Activated CD4-positive, alpha-beta T cell treated with anti-CD3 and anti-CD28 coated beads, Interleukin-10, Interleukin-2, amounts not matched to agents 100 ng/mL and 50 ng/mL, durations not matched to agents 16 hours and 8 hours (primary cell): ENCODE measurements at regions not wholly inside any gene's neighbourhood (a gene's known extent, or its start where the extent isn't known, plus 50 kb on each side); places are given as distances from the start of the nearest gene placed in this dataset.
"Not testable (repeated sequence)": the region's sequence is repeated elsewhere in the genome, so short reads cannot be mapped to it uniquely, and the experiment has no call there.

Experiments
- DNase-seq: peaks from one replicate; pipeline ENCODE4 v3.0.0-alpha.2; 2020

GRCh38 chr3:152891678-152892077 is 56.7 kb downstream of the P2RY1 start:
- DNase-seq = no peak

GRCh38 chr3:152892446-152892845 is 57.5 kb downstream of the P2RY1 start:
- DNase-seq = no peak

- DNase-seq = no peak
These were observed 58.7 kb downstream of the P2RY1 start for GRCh38 chr3:152893647-152894046.

GRCh38 chr3:152899306-152899705 is 64.4 kb downstream of the P2RY1 start:
- no peak for DNase-seq

GRCh38 chr3:152902141-152902669 is 67.3 kb downstream of the P2RY1 start:
- DNase-seq = no peak

GRCh38 chr3:152905631-152906030 is 70.7 kb downstream of the P2RY1 start:
- DNase-seq = no peak

- no peak for DNase-seq
These were observed 74.4 kb downstream of the P2RY1 start for GRCh38 chr3:152909180-152909883.

- no peak for DNase-seq
These were observed 75.3 kb downstream of the P2RY1 start for GRCh38 chr3:152910211-152910610.

GRCh38 chr3:152910966-152911365 is 76.0 kb downstream of the P2RY1 start:
- no peak for DNase-seq

GRCh38 chr3:152914743-152915142 is 79.8 kb downstream of the P2RY1 start:
- not testable (repeated sequence) for DNase-seq

GRCh38 chr3:152915695-152916094 is 80.8 kb downstream of the P2RY1 start:
- no peak for DNase-seq

- DNase-seq = no peak
These were observed 81.9 kb downstream of the P2RY1 start for GRCh38 chr3:152916753-152917279.

GRCh38 chr3:152921351-152921750 is 86.4 kb downstream of the P2RY1 start:
- no peak for DNase-seq

- DNase-seq = no peak
These were observed 87.6 kb downstream of the P2RY1 start for GRCh38 chr3:152922554-152922953.

- DNase-seq = no peak
These were observed 92.2 kb downstream of the P2RY1 start for GRCh38 chr3:152927131-152927530.

GRCh38 chr3:152930516-152930915 is 95.6 kb downstream of the P2RY1 start:
- DNase-seq = no peak

GRCh38 chr3:152937234-152937633 is 102.3 kb downstream of the P2RY1 start:
- no peak for DNase-seq

- DNase-seq = no peak
These were observed 104.2 kb downstream of the P2RY1 start for GRCh38 chr3:152938974-152939636.

GRCh38 chr3:152941859-152942258 is 106.9 kb downstream of the P2RY1 start:
- no peak for DNase-seq

- DNase-seq = no peak
These were observed 107.4 kb downstream of the P2RY1 start for GRCh38 chr3:152942366-152942765.

- DNase-seq = no peak
These were observed 108.7 kb downstream of the P2RY1 start for GRCh38 chr3:152943645-152944044.

- DNase-seq = no peak
These were observed 109.7 kb downstream of the P2RY1 start for GRCh38 chr3:152944671-152945070.

GRCh38 chr3:152945556-152945955 is 110.6 kb downstream of the P2RY1 start:
- no peak for DNase-seq

- no peak for DNase-seq
These were observed 122.6 kb downstream of the P2RY1 start for GRCh38 chr3:152957491-152957890.
